Activated naive CD4-positive, alpha-beta T cell treated with anti-CD3 and anti-CD28 coated beads, Interleukin-2, amount 50 U/mL, for 24 hours (primary cell): ENCODE measurements at regions not wholly inside any gene's neighbourhood (a gene's known extent, or its start where the extent isn't known, plus 50 kb on each side); places are given as distances from the start of the nearest gene placed in this dataset.

Experiments used
- H3K27ac Mint-ChIP-seq: one replicate; pipeline ENCODE4 v1.8.0; 2021; ENCODE audit warnings: mild to moderate bottlenecking, mixed read lengths
- H3K27me3 Mint-ChIP-seq: one replicate; pipeline ENCODE4 v1.8.0; 2021; ENCODE audit warnings: mixed read lengths
- H3K36me3 Mint-ChIP-seq: one replicate; pipeline ENCODE4 v1.8.0; 2021; ENCODE audit warnings: mixed read lengths
- H3K4me1 Mint-ChIP-seq: one replicate; pipeline ENCODE4 v1.8.0; 2021; ENCODE audit warnings: mixed read lengths
- H3K4me3 Mint-ChIP-seq: one replicate; pipeline ENCODE4 v1.8.0; 2021; ENCODE audit warnings: mild to moderate bottlenecking, mixed read lengths
- H3K9me3 Mint-ChIP-seq: one replicate; pipeline ENCODE4 v1.8.0; 2021; ENCODE audit warnings: mixed read lengths

- no peak overlapping the region for H3K27ac Mint-ChIP-seq
- H3K4me1 Mint-ChIP-seq: no peaks in the 10 kb centered on the region
- H3K36me3 Mint-ChIP-seq: no peaks in the 10 kb centered on the region
- no peak overlapping the region for H3K4me3 Mint-ChIP-seq
- no peaks in the 10 kb centered on the region for H3K9me3 Mint-ChIP-seq
- H3K27me3 Mint-ChIP-seq: no peaks in the 10 kb centered on the region
Measured at GRCh38 chr5:8291641-8292040, 422.7 kb downstream of the MTRR start.

DNA sequence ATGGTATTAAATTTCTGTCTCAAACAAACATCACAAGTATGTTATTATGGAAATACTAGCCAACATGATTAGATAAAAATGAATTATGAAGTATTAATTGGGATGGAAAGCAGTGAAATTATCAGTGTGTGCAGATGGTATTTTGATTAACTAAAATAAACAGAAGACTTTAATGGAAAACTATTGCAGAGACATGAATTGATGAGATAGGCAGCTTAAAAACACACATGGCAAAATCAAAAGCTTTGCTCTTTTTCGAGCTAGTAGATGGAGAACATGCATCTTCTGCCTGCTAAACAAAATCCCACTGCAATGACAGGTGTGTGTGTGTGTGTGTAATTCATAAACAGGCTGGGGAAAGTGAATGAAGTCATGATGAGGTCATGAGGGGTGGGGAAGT lies 426.2 kb downstream of the MTRR start:
- H3K4me1 Mint-ChIP-seq: no peaks in the 10 kb centered on the region
- H3K27me3 Mint-ChIP-seq: no peaks in the 10 kb centered on the region
- H3K4me3 Mint-ChIP-seq: no peak overlapping the region
- H3K27ac Mint-ChIP-seq: no peak overlapping the region
- H3K36me3 Mint-ChIP-seq: no peaks in the 10 kb centered on the region
- peaks cover 7% of the 10 kb centered on the region for H3K9me3 Mint-ChIP-seq

GRCh38 chr5:8299716-8300115 lies 430.8 kb downstream of the MTRR start:
- Mint-ChIP-seq H3K27me3 (no peaks in the 10 kb centered on the region), H3K36me3 (no peaks in the 10 kb centered on the region), H3K27ac (no peak overlapping the region), H3K9me3 (peaks cover 13% of the 10 kb centered on the region), H3K4me1 (no peaks in the 10 kb centered on the region), H3K4me3 (no peak overlapping the region)

GRCh38 chr5:8304341-8304740 lies 435.4 kb downstream of the MTRR start:
- H3K27ac Mint-ChIP-seq: no peak overlapping the region
- H3K36me3 Mint-ChIP-seq: no peaks in the 10 kb centered on the region
- peaks cover 6% of the 10 kb centered on the region for H3K9me3 Mint-ChIP-seq
- H3K4me1 Mint-ChIP-seq: no peaks in the 10 kb centered on the region
- H3K27me3 Mint-ChIP-seq: no peaks in the 10 kb centered on the region
- H3K4me3 Mint-ChIP-seq: no peak overlapping the region

- Mint-ChIP-seq H3K36me3 (no peaks in the 10 kb centered on the region), H3K4me1 (no peaks in the 10 kb centered on the region), H3K9me3 (peaks cover 11% of the 10 kb centered on the region)
Measured at GRCh38 chr5:8306288-8306896, 437.4 kb downstream of the MTRR start.

GRCh38 chr5:8314965-8315364 lies 446.0 kb downstream of the MTRR start:
- H3K36me3 Mint-ChIP-seq: no peaks in the 10 kb centered on the region
- peaks cover 13% of the 10 kb centered on the region for H3K9me3 Mint-ChIP-seq
- H3K27ac Mint-ChIP-seq: no peak overlapping the region

More at GRCh38 chr5:8306288-8306896, 437.4 kb downstream of the MTRR start:
- Mint-ChIP-seq H3K27me3 (no peaks in the 10 kb centered on the region), H3K27ac (no peak overlapping the region), H3K4me3 (no peak overlapping the region)

GRCh38 chr5:8316608-8317280 lies 447.8 kb downstream of the MTRR start:
- no peaks in the 10 kb centered on the region for H3K27me3 Mint-ChIP-seq
- no peak overlapping the region for H3K27ac Mint-ChIP-seq
- H3K4me1 Mint-ChIP-seq: no peaks in the 10 kb centered on the region
- H3K4me3 Mint-ChIP-seq: no peak overlapping the region
- no peaks in the 10 kb centered on the region for H3K36me3 Mint-ChIP-seq
- peaks cover 13% of the 10 kb centered on the region for H3K9me3 Mint-ChIP-seq

More at GRCh38 chr5:8314965-8315364, 446.0 kb downstream of the MTRR start:
- no peaks in the 10 kb centered on the region for H3K27me3 Mint-ChIP-seq
- no peaks in the 10 kb centered on the region for H3K4me1 Mint-ChIP-seq
- no peak overlapping the region for H3K4me3 Mint-ChIP-seq

DNA sequence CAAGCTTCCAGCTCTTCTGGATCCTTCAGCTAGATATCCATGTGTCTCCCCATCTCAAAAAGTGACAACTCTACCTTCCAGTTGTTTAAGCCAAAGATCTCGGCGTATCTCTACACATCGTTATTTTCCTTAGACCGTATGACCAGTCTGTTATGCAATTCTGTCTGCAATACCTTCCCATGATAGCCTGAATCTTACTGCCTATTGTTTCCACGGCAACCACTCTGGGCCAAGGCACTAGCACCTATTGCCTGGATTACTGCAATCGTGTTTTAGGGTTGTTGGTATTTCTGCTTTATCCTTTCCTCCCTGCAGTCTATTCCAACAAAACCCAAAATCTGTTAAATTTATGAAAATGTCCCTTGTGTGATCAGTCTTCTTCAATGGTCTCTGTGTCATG lies 448.4 kb downstream of the MTRR start:
- no peak overlapping the region for H3K27ac Mint-ChIP-seq
- H3K27me3 Mint-ChIP-seq: no peaks in the 10 kb centered on the region
- H3K9me3 Mint-ChIP-seq: peaks cover 13% of the 10 kb centered on the region
- H3K4me3 Mint-ChIP-seq: no peak overlapping the region
- no peaks in the 10 kb centered on the region for H3K4me1 Mint-ChIP-seq
- H3K36me3 Mint-ChIP-seq: no peaks in the 10 kb centered on the region

DNA sequence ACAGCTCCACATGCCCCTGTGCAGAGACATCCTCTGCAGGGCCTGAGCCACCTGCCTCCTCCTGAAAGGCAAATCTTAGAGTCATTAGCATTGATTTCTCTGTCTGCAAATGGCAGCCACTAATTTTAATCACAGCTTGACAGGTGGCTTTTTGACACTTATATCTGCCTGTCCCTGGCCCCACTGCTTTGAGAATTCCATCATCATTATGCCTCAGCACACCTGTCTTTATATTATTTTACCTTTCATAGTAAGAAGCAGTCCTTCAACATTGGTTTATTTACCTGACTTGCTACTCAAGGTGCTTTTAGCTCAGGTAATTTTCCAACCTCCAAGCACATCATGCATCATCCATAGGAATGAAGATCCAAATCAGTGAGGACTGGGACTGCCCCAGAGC lies 451.3 kb downstream of the MTRR start:
- Mint-ChIP-seq H3K27me3 (no peaks in the 10 kb centered on the region), H3K4me3 (no peak overlapping the region), H3K36me3 (no peaks in the 10 kb centered on the region), H3K27ac (no peak overlapping the region), H3K4me1 (no peaks in the 10 kb centered on the region), H3K9me3 (peaks cover 13% of the 10 kb centered on the region)

GRCh38 chr5:8321272-8321671 lies 452.3 kb downstream of the MTRR start:
- Mint-ChIP-seq H3K4me3 (no peak overlapping the region), H3K27ac (no peak overlapping the region), H3K4me1 (no peaks in the 10 kb centered on the region), H3K9me3 (peaks cover 19% of the 10 kb centered on the region), H3K36me3 (no peaks in the 10 kb centered on the region), H3K27me3 (no peaks in the 10 kb centered on the region)

DNA sequence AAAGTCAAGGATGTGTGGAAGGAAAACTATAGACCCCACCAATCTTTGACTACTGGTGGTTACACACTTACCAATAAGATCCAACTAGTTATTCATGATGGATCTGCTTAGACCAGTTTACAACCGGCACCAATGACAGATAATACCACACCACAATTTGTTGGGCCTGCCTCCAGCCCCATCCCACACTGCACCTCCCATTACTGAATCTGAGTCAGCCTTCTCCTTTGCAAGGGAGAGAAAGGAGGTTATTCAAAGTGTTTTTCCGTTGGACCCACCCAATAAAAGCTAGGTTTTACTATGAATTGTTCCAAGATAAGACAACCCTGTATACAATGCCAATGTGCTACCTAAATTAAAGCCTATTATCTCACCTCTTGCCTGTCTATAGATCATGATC lies 453.5 kb downstream of the MTRR start:
- Mint-ChIP-seq H3K27me3 (no peaks in the 10 kb centered on the region), H3K4me1 (no peaks in the 10 kb centered on the region), H3K9me3 (peaks cover 17% of the 10 kb centered on the region), H3K36me3 (no peaks in the 10 kb centered on the region), H3K4me3 (no peak overlapping the region), H3K27ac (no peak overlapping the region)

DNA sequence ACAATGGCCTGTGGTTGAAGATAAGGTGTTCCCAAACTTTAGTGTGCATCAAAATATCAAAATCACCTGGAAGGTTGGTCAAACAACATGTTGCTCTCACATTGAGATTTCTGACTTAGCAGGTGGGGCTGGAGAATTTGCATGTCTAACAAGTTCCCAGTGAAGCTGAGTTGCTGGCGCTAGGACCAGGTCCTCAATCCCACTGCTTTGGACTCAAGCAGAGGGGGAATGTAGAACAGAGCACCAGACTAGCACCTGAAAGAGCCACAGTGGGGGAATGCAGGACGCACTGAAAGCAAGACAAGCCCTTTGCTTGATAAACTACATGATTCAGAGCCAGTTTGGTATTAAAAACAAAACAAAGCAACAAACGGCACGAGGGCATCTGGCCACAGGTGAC lies 458.1 kb downstream of the MTRR start:
- no peak overlapping the region for H3K27ac Mint-ChIP-seq
- H3K36me3 Mint-ChIP-seq: no peaks in the 10 kb centered on the region
- H3K9me3 Mint-ChIP-seq: peaks cover 7% of the 10 kb centered on the region
- H3K4me3 Mint-ChIP-seq: no peak overlapping the region
- no peaks in the 10 kb centered on the region for H3K4me1 Mint-ChIP-seq
- H3K27me3 Mint-ChIP-seq: no peaks in the 10 kb centered on the region

GRCh38 chr5:8329773-8330172 lies 460.8 kb downstream of the MTRR start:
- Mint-ChIP-seq H3K4me1 (no peaks in the 10 kb centered on the region), H3K9me3 (peaks cover 9% of the 10 kb centered on the region), H3K27ac (no peak overlapping the region), H3K27me3 (no peaks in the 10 kb centered on the region), H3K36me3 (no peaks in the 10 kb centered on the region), H3K4me3 (no peak overlapping the region)

- Mint-ChIP-seq H3K9me3 (peaks cover 4% of the 10 kb centered on the region), H3K27ac (no peak overlapping the region), H3K4me3 (no peak overlapping the region), H3K36me3 (no peaks in the 10 kb centered on the region), H3K27me3 (no peaks in the 10 kb centered on the region), H3K4me1 (no peaks in the 10 kb centered on the region)
Measured at GRCh38 chr5:8332666-8333445, 463.9 kb downstream of the MTRR start.

- H3K36me3 Mint-ChIP-seq: no peaks in the 10 kb centered on the region
- no peaks in the 10 kb centered on the region for H3K27me3 Mint-ChIP-seq
- H3K9me3 Mint-ChIP-seq: peaks cover 4% of the 10 kb centered on the region
- H3K27ac Mint-ChIP-seq: no peak overlapping the region
- no peaks in the 10 kb centered on the region for H3K4me1 Mint-ChIP-seq
- H3K4me3 Mint-ChIP-seq: no peak overlapping the region
Measured at GRCh38 chr5:8333485-8333884, 464.5 kb downstream of the MTRR start.

DNA sequence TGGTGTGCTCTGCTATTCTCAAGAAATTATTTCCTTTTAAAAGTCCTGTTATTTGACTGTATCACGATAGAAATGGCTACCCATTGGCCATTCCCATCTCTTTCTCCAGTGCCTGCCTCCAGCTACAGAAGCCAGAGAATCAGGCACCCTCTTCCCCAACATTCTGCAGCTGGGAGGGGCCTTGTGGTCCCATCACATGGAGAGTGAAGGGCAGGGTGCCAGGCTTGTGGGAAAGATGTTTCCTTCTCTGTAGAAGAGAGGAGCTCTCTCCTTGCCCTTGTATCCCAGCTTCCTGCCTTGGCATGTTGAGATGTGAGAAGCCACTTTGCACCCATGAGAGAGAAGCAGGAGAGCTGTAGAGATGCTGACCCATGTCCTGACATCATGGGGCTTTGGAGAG lies 465.0 kb downstream of the MTRR start:
- H3K4me1 Mint-ChIP-seq: no peaks in the 10 kb centered on the region
- H3K4me3 Mint-ChIP-seq: no peak overlapping the region
- H3K27me3 Mint-ChIP-seq: no peaks in the 10 kb centered on the region
- H3K36me3 Mint-ChIP-seq: no peaks in the 10 kb centered on the region
- H3K27ac Mint-ChIP-seq: no peak overlapping the region
- H3K9me3 Mint-ChIP-seq: peaks cover 4% of the 10 kb centered on the region
